ENCODE measurements at regions not wholly inside any gene's neighbourhood (a gene's known extent, or its start where the extent isn't known, plus 50 kb on each side); places are given as distances from the start of the nearest gene placed in this dataset.

GRCh38 chr10:131812736-131813604 lies 87.8 kb upstream of the PPP2R2D start:
- ChIA-PET POLR2A (no interaction called here), CTCF (no interaction called here)
- H3K9me3 ChIP-seq (ENCODE audit: control extremely low read depth in 1 of 5, control insufficient read depth in 4 of 5, insufficient read depth in 2 of 5, low read depth in 1 of 5, low read length in 4 of 5): no peaks in the 10 kb centered on the region
- no peaks in the 10 kb centered on the region for H3K4me1 ChIP-seq (ENCODE audit: control extremely low read depth in 1 of 4, control insufficient read depth in 4 of 4, insufficient read depth in 4 of 4, low read length in 3 of 4)
- DNase-seq: no peak
- 92% methylated on average over 18 of the region's 24 CpGs for WGBS (ENCODE audit: insufficient coverage)
- H3K27me3 ChIP-seq (replicated peaks in 2 of 5; ENCODE audit: control insufficient read depth in 4 of 5, insufficient read depth in 5 of 5, low read length in 4 of 5): peaks cover 0 to 28% (median 4%) of the 10 kb centered on the region in 5 experiments
- no peak overlapping the region for H3K4me3 ChIP-seq (ENCODE audit: control insufficient read depth in 1 of 7, extremely low read depth in 1 of 7, insufficient read depth in 4 of 7, low read depth in 2 of 7, low read length in 6 of 7)
- no peaks in the 10 kb centered on the region for H3K36me3 ChIP-seq (ENCODE audit: control insufficient read depth in 4 of 4, insufficient read depth in 4 of 4, low read length in 3 of 4)
- no peak overlapping the region for H3K27ac ChIP-seq (ENCODE audit: insufficient read depth in 1 of 2, low read depth in 1 of 2, low read length in 2 of 2, poor library complexity in 1 of 2, severe bottlenecking in 2 of 2)

- H3K27ac ChIP-seq (ENCODE audit: insufficient read depth in 1 of 2, low read depth in 1 of 2, low read length in 2 of 2, poor library complexity in 1 of 2, severe bottlenecking in 2 of 2): no peak overlapping the region
- no peak for DNase-seq
- peaks cover 0 to 33% (median 4%) of the 10 kb centered on the region in 5 experiments for H3K27me3 ChIP-seq (replicated peaks in 2 of 5; ENCODE audit: control insufficient read depth in 4 of 5, insufficient read depth in 5 of 5, low read length in 4 of 5)
- POLR2A ChIA-PET: no interaction called here
- WGBS (ENCODE audit: insufficient coverage): 82% methylated on average over 22 of the region's 24 CpGs
- no peaks in the 10 kb centered on the region for H3K9me3 ChIP-seq (ENCODE audit: control extremely low read depth in 1 of 5, control insufficient read depth in 4 of 5, insufficient read depth in 2 of 5, low read depth in 1 of 5, low read length in 4 of 5)
- H3K4me1 ChIP-seq (ENCODE audit: control extremely low read depth in 1 of 4, control insufficient read depth in 4 of 4, insufficient read depth in 4 of 4, low read length in 3 of 4): no peaks in the 10 kb centered on the region
- no peaks in the 10 kb centered on the region for H3K36me3 ChIP-seq (ENCODE audit: control insufficient read depth in 4 of 4, insufficient read depth in 4 of 4, low read length in 3 of 4)
- CTCF ChIA-PET: no interaction called here
- no peak overlapping the region for H3K4me3 ChIP-seq (ENCODE audit: control insufficient read depth in 1 of 7, extremely low read depth in 1 of 7, insufficient read depth in 4 of 7, low read depth in 2 of 7, low read length in 6 of 7)
These were observed 86.1 kb upstream of the PPP2R2D start for GRCh38 chr10:131814567-131815265.

- no peaks in the 10 kb centered on the region for H3K4me1 ChIP-seq (ENCODE audit: control extremely low read depth in 1 of 4, control insufficient read depth in 4 of 4, insufficient read depth in 4 of 4, low read length in 3 of 4)
- POLR2A ChIA-PET: no interaction called here
- H3K27me3 ChIP-seq (replicated peaks in 2 of 5; ENCODE audit: control insufficient read depth in 4 of 5, insufficient read depth in 5 of 5, low read length in 4 of 5): peaks cover 0 to 35% (median 4%) of the 10 kb centered on the region in 5 experiments
- no peak overlapping the region for H3K4me3 ChIP-seq (ENCODE audit: control insufficient read depth in 1 of 7, extremely low read depth in 1 of 7, insufficient read depth in 4 of 7, low read depth in 2 of 7, low read length in 6 of 7)
- 47% methylated on average over 10 of the region's 13 CpGs for WGBS (ENCODE audit: insufficient coverage)
- CTCF ChIA-PET: interaction anchor here (0.7 kb wide), 1 partner anchor 495 kb away, joined by 3 read pairs; no protein-coding TSS in a partner anchor
- no peak for DNase-seq
- H3K9me3 ChIP-seq (ENCODE audit: control extremely low read depth in 1 of 5, control insufficient read depth in 4 of 5, insufficient read depth in 2 of 5, low read depth in 1 of 5, low read length in 4 of 5): no peaks in the 10 kb centered on the region
- H3K36me3 ChIP-seq (ENCODE audit: control insufficient read depth in 4 of 4, insufficient read depth in 4 of 4, low read length in 3 of 4): no peaks in the 10 kb centered on the region
- no peak overlapping the region for H3K27ac ChIP-seq (ENCODE audit: insufficient read depth in 1 of 2, low read depth in 1 of 2, low read length in 2 of 2, poor library complexity in 1 of 2, severe bottlenecking in 2 of 2)
These were observed 85.3 kb upstream of the PPP2R2D start for GRCh38 chr10:131815266-131816156.

- ChIA-PET CTCF (interaction anchor here (1.1 kb wide), 1 partner anchor 30 kb away, joined by 3 read pairs; no protein-coding TSS in a partner anchor), POLR2A (no interaction called here)
- Histone ChIP-seq H3K27ac (ENCODE audit: insufficient read depth in 1 of 2, low read depth in 1 of 2, low read length in 2 of 2, poor library complexity in 1 of 2, severe bottlenecking in 2 of 2) (no peak overlapping the region), H3K4me3 (ENCODE audit: control insufficient read depth in 1 of 7, extremely low read depth in 1 of 7, insufficient read depth in 4 of 7, low read depth in 2 of 7, low read length in 6 of 7) (no peak overlapping the region), H3K36me3 (ENCODE audit: control insufficient read depth in 4 of 4, insufficient read depth in 4 of 4, low read length in 3 of 4) (no peaks in the 10 kb centered on the region), H3K9me3 (ENCODE audit: control extremely low read depth in 1 of 5, control insufficient read depth in 4 of 5, insufficient read depth in 2 of 5, low read depth in 1 of 5, low read length in 4 of 5) (no peaks in the 10 kb centered on the region), H3K4me1 (ENCODE audit: control extremely low read depth in 1 of 4, control insufficient read depth in 4 of 4, insufficient read depth in 4 of 4, low read length in 3 of 4) (no peaks in the 10 kb centered on the region), H3K27me3 (replicated peaks in 2 of 5; ENCODE audit: control insufficient read depth in 4 of 5, insufficient read depth in 5 of 5, low read length in 4 of 5) (peaks cover 0 to 35% (median 4%) of the 10 kb centered on the region in 5 experiments)
- no peak for DNase-seq
- 67% methylated on average over 14 of the region's 17 CpGs for WGBS (ENCODE audit: insufficient coverage)
These were observed 84.5 kb upstream of the PPP2R2D start for GRCh38 chr10:131816157-131816775.

GRCh38 chr10:131816941-131817700 lies 83.7 kb upstream of the PPP2R2D start:
- Histone ChIP-seq H3K27me3 (replicated peaks in 2 of 5; ENCODE audit: control insufficient read depth in 4 of 5, insufficient read depth in 5 of 5, low read length in 4 of 5) (peaks cover 0 to 35% (median 4%) of the 10 kb centered on the region in 5 experiments), H3K9me3 (ENCODE audit: control extremely low read depth in 1 of 5, control insufficient read depth in 4 of 5, insufficient read depth in 2 of 5, low read depth in 1 of 5, low read length in 4 of 5) (no peaks in the 10 kb centered on the region), H3K36me3 (ENCODE audit: control insufficient read depth in 4 of 4, insufficient read depth in 4 of 4, low read length in 3 of 4) (no peaks in the 10 kb centered on the region), H3K27ac (ENCODE audit: insufficient read depth in 1 of 2, low read depth in 1 of 2, low read length in 2 of 2, poor library complexity in 1 of 2, severe bottlenecking in 2 of 2) (no peak overlapping the region), H3K4me3 (ENCODE audit: control insufficient read depth in 1 of 7, extremely low read depth in 1 of 7, insufficient read depth in 4 of 7, low read depth in 2 of 7, low read length in 6 of 7) (no peak overlapping the region), H3K4me1 (ENCODE audit: control extremely low read depth in 1 of 4, control insufficient read depth in 4 of 4, insufficient read depth in 4 of 4, low read length in 3 of 4) (no peaks in the 10 kb centered on the region)
- no peak for DNase-seq
- WGBS (ENCODE audit: insufficient coverage): 81% methylated on average over 12 of the region's 13 CpGs
- ChIA-PET POLR2A (no interaction called here), CTCF (interaction anchor here (1.1 kb wide), 1 partner anchor 31 kb away, joined by 3 read pairs; no protein-coding TSS in a partner anchor)

- ChIA-PET POLR2A (no interaction called here), CTCF (no interaction called here)
- H3K36me3 ChIP-seq (ENCODE audit: control insufficient read depth in 4 of 4, insufficient read depth in 4 of 4, low read length in 3 of 4): no peaks in the 10 kb centered on the region
- DNase-seq: no peak
- H3K9me3 ChIP-seq (ENCODE audit: control extremely low read depth in 1 of 5, control insufficient read depth in 4 of 5, insufficient read depth in 2 of 5, low read depth in 1 of 5, low read length in 4 of 5): no peaks in the 10 kb centered on the region
- no peak overlapping the region for H3K4me3 ChIP-seq (ENCODE audit: control insufficient read depth in 1 of 7, extremely low read depth in 1 of 7, insufficient read depth in 4 of 7, low read depth in 2 of 7, low read length in 6 of 7)
- H3K27ac ChIP-seq (ENCODE audit: insufficient read depth in 1 of 2, low read depth in 1 of 2, low read length in 2 of 2, poor library complexity in 1 of 2, severe bottlenecking in 2 of 2): no peak overlapping the region
- H3K4me1 ChIP-seq (ENCODE audit: control extremely low read depth in 1 of 4, control insufficient read depth in 4 of 4, insufficient read depth in 4 of 4, low read length in 3 of 4): no peaks in the 10 kb centered on the region
- peaks cover 0 to 35% (median 4%) of the 10 kb centered on the region in 5 experiments for H3K27me3 ChIP-seq (replicated peaks in 2 of 5; ENCODE audit: control insufficient read depth in 4 of 5, insufficient read depth in 5 of 5, low read length in 4 of 5)
- WGBS (ENCODE audit: insufficient coverage): 90% methylated on average over 5 of the region's 13 CpGs
These were observed 82.8 kb upstream of the PPP2R2D start for GRCh38 chr10:131817866-131818509.

All from common myeloid progenitor, CD34-positive (primary cell).